Psoas muscle (tissue), 7 donors: ENCODE measurements at regions not wholly inside any gene's neighbourhood (a gene's known extent, or its start where the extent isn't known, plus 50 kb on each side); places are given as distances from the start of the nearest gene placed in this dataset.

Experiments
- ATAC-seq, 4 donors: fragments of 200-7000 bp; cut with Tn5 transposase; one replicate each; pipeline ENCODE4 v1.9.1; 2020; ENCODE audit warnings: moderate library complexity in 3 of 4, mild to moderate bottlenecking in 2 of 4
- DNase-seq, 2 donors: peaks; one replicate each; pipeline ENCODE4 v3.0.0-alpha.2; 2020
- H3K27ac ChIP-seq: fragments of 200-600 bp; one replicate; pipeline ENCODE4 v1.8.0; 2022
- H3K27me3 ChIP-seq, 3 donors: fragments of 200-600 bp in 1 of 3; one replicate each; pipeline versions ENCODE4 v1.6.1 to v1.8.0; 2013 to 2022; ENCODE audit warnings: low read length in 2 of 3, mild to moderate bottlenecking in 2 of 3, moderate library complexity in 1 of 3; ENCODE audit not compliant: insufficient read depth in 3 of 3
- H3K36me3 ChIP-seq, 2 donors: fragments of 200-600 bp in 1 of 2; one replicate each; pipeline versions ENCODE4 v1.6.1 to v1.8.0; 2013 to 2022; ENCODE audit warnings: low read depth in 1 of 2, mild to moderate bottlenecking in 1 of 2, moderate library complexity in 1 of 2; ENCODE audit not compliant: insufficient read depth in 1 of 2
- H3K4me1 ChIP-seq: fragments of 200-600 bp; one replicate; pipeline ENCODE4 v1.8.0; 2022
- H3K4me3 ChIP-seq: fragments of 200-600 bp; one replicate; pipeline ENCODE4 v1.8.0; 2022; ENCODE audit warnings: mild to moderate bottlenecking
- H3K9me3 ChIP-seq: fragments of 200-600 bp; one replicate; pipeline ENCODE4 v1.8.0; 2022
- WGBS, 3 donors: extraction: QIAGEN DNeasy Blood & Tissue Kit; methylation state at CpG; one replicate each; pipeline versions ENCODE4 v1.1.6 to v1.1.7; 2013; 5-methylcytosine and 5-hydroxymethylcytosine counted together
- intact Hi-C, 2 donors: fragments of 100-400 bp; cut with DNase I; formaldehyde crosslinking; loops; one replicate each; pipeline versions ENCODE4 v1.11.0 to v1.14.2; 2022
- TF ChIP-seq, protein P1 (sequence below): fragments of 200-600 bp; IDR thresholded peaks from one replicate; pipeline ENCODE4 v1.8.0; 2022; ENCODE audit warnings: antibody characterized with exemption
- donor health status: healthy with polysubstance abuse.
- donor health status: DM: no; HTN: no; CAD: no; lungs with moderate emphysema.
- donor health status: Bipolar disorder and iron deficiency.
- donor health status: healthy.
- donor health status: DM: yes; HTN: yes; CAD: no.
- donor health status: DM: no; HTN: no; CAD: no.
- donor health status: DM: yes; HTN: yes; CAD: no.

GRCh38 chr11:130647371-130647770 lies 198.9 kb downstream of the ADAMTS15 start:
- Histone ChIP-seq H3K27ac (no peak overlapping the region), H3K9me3 (no peaks in the 10 kb centered on the region), H3K36me3 (no peaks in the 10 kb centered on the region), H3K27me3 (no peaks in the 10 kb centered on the region), H3K4me1 (peaks cover 5% of the 10 kb centered on the region), H3K4me3 (no peak overlapping the region)
- ATAC-seq, result no peak
- TF ChIP-seq, protein P1, sequence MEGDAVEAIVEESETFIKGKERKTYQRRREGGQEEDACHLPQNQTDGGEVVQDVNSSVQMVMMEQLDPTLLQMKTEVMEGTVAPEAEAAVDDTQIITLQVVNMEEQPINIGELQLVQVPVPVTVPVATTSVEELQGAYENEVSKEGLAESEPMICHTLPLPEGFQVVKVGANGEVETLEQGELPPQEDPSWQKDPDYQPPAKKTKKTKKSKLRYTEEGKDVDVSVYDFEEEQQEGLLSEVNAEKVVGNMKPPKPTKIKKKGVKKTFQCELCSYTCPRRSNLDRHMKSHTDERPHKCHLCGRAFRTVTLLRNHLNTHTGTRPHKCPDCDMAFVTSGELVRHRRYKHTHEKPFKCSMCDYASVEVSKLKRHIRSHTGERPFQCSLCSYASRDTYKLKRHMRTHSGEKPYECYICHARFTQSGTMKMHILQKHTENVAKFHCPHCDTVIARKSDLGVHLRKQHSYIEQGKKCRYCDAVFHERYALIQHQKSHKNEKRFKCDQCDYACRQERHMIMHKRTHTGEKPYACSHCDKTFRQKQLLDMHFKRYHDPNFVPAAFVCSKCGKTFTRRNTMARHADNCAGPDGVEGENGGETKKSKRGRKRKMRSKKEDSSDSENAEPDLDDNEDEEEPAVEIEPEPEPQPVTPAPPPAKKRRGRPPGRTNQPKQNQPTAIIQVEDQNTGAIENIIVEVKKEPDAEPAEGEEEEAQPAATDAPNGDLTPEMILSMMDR, result no peak
- DNase-seq, result no peak
- 93 to 98% (median 97%) methylated on average over 5 of the region's 5 CpGs for WGBS, 3 donors
- intact Hi-C loops, result no loop called here

GRCh38 chr11:130649801-130650200 lies 201.4 kb downstream of the ADAMTS15 start:
- TF ChIP-seq, protein P1, result no peak
- 73 to 78% (median 74%) methylated on average over 3 of the region's 3 CpGs for WGBS, 3 donors
- Histone ChIP-seq H3K36me3 (no peaks in the 10 kb centered on the region), H3K27me3 (no peaks in the 10 kb centered on the region), H3K4me1 (peaks cover 23% of the 10 kb centered on the region), H3K27ac (no peak overlapping the region), H3K9me3 (no peaks in the 10 kb centered on the region), H3K4me3 (no peak overlapping the region)
- no peak for DNase-seq
- ATAC-seq, result no peak
- intact Hi-C loops, result loop anchor here (5.0 to 10.0 kb wide), 2 partner anchors 42 to 135 kb away; no protein-coding TSS in a partner anchor

- Histone ChIP-seq H3K36me3 (no peaks in the 10 kb centered on the region), H3K4me1 (peaks cover 23% of the 10 kb centered on the region), H3K27me3 (no peaks in the 10 kb centered on the region), H3K27ac (no peak overlapping the region), H3K9me3 (no peaks in the 10 kb centered on the region), H3K4me3 (no peak overlapping the region)
- TF ChIP-seq, protein P1, result no peak
- no peak for ATAC-seq
- DNase-seq, result no peak
- intact Hi-C loops, result loop anchor here (5.0 to 10.0 kb wide), 2 partner anchors 43 to 136 kb away; no protein-coding TSS in a partner anchor
- 91 to 94% (median 93%) methylated on average over 8 of the region's 8 CpGs for WGBS, 3 donors
These were observed 202.1 kb downstream of the ADAMTS15 start for GRCh38 chr11:130650456-130651030.

GRCh38 chr11:130651066-130651855 lies 202.8 kb downstream of the ADAMTS15 start:
- DNase-seq (no peak), ATAC-seq (no peak)
- Histone ChIP-seq H3K36me3 (no peaks in the 10 kb centered on the region), H3K9me3 (no peaks in the 10 kb centered on the region), H3K4me3 (no peak overlapping the region), H3K27me3 (no peaks in the 10 kb centered on the region), H3K4me1 (peaks cover 23% of the 10 kb centered on the region), H3K27ac (no peak overlapping the region)
- intact Hi-C loops, result loop anchor here (5.0 to 10.0 kb wide), 2 partner anchors 44 to 136 kb away; no protein-coding TSS in a partner anchor
- TF ChIP-seq, protein P1, result no peak
- 93 to 94% (median 94%) methylated on average over 9 of the region's 9 CpGs for WGBS, 3 donors
